HCT116 (cell line): ENCODE measurements at regions not wholly inside any gene's neighbourhood (a gene's known extent, or its start where the extent isn't known, plus 50 kb on each side); places are given as distances from the start of the nearest gene placed in this dataset.

Experiments used
- ATAC-seq: fragments of 200-7000 bp; cut with Tn5 transposase; 2 replicates; pipeline ENCODE4 v1.9.1; 2020; ENCODE audit warnings: mild to moderate bottlenecking, moderate library complexity
- BruUV-seq: library from RNA; stranded (reverse); fragments of 400-500 nt; replicated peaks from 2 replicates; lab custom pipeline; 2021; lab: Mats Ljungman, UMichigan
- CTCF ChIA-PET: fragments of 300-600 bp; sonication (Branson Sonifier 250); formaldehyde crosslinking; loops from one replicate; lab custom pipeline; 2021; ENCODE audit warnings: antibody characterized with exemption; lab: Charles Lee
- POLR2A ChIA-PET: fragments of 300-600, 350-600 bp; sonication (Branson Sonifier 250); formaldehyde crosslinking; loops from one replicate; lab custom pipeline; 2021; ENCODE audit warnings: antibody characterized with exemption; lab: Charles Lee
- RAD21 ChIA-PET, 2 experiments: fragments of 300-600 bp; sonication (Branson Sonifier 250); formaldehyde crosslinking; loops; one replicate each; lab custom pipeline; 2023; ENCODE audit warnings: low total read pairs in 2 of 2; ENCODE audit not compliant: uncharacterized antibody in 2 of 2, unreplicated experiment in 2 of 2, low non-redundant PET in 1 of 2; lab: Charles Lee
- DNase-seq: peaks from one replicate; pipeline ENCODE4 v3.0.0-alpha.2; 2010; ENCODE audit warnings: low read depth, low spot score
- H2AFZ ChIP-seq: fragments of 200-600 bp; shearing (Covaris generic), sonication (generic); 2 replicates; pipeline ENCODE4 v1.6.1; 2017; ENCODE audit warnings: low read depth, mixed run types, mixed read lengths, antibody characterized with exemption, low read length; ENCODE audit not compliant: poor library complexity, severe bottlenecking
- H3K27ac ChIP-seq: 2 replicates; pipeline ENCODE4 v1.5.1; 2012; ENCODE audit warnings: low read depth, low read length
- H3K27me3 ChIP-seq: fragments of 200-600 bp; sonication (generic); 2 replicates; pipeline ENCODE4 v1.6.1; 2016; ENCODE audit warnings: mixed run types, low read length, mixed read lengths; ENCODE audit not compliant: insufficient read depth
- H3K36me3 ChIP-seq, 2 experiments: fragments of 200-500 bp in 1 of 2; fragments of 200-600 bp in 1 of 2; sonication (Bioruptor generic) in 1 of 2; sonication (generic) in 1 of 2; 2 replicates each; pipeline versions ENCODE4 v1.5.1 to v1.6.1; 2014 to 2016; ENCODE audit warnings: low read length in 2 of 2, inconsistent platforms in 1 of 2, mixed read lengths in 1 of 2, mixed run types in 1 of 2; ENCODE audit not compliant: insufficient read depth in 2 of 2, control insufficient read depth in 1 of 2
- H3K4me1 ChIP-seq, 2 experiments: fragments of 200-600 bp in 1 of 2; sonication (generic) in 1 of 2; 2 replicates each; pipeline versions ENCODE4 v1.5.1 to v1.6.1; 2012 to 2017; ENCODE audit warnings: low read length in 2 of 2, inconsistent platforms in 1 of 2, mild to moderate bottlenecking in 1 of 2, mixed read lengths in 1 of 2, mixed run types in 1 of 2, moderate library complexity in 1 of 2; ENCODE audit not compliant: insufficient read depth in 2 of 2, control insufficient read depth in 1 of 2
- H3K4me2 ChIP-seq: fragments of 200-600 bp; sonication (generic); 2 replicates; pipeline ENCODE4 v1.6.1; 2017; ENCODE audit warnings: mixed run types, low read length, mixed read lengths
- H3K4me3 ChIP-seq, 2 experiments: fragments of 200-600 bp in 1 of 2; sonication (generic) in 1 of 2; replicated peaks in 1 of 2; 2 replicates each; pipeline ENCODE4 v1.5.1; 2011 to 2016; ENCODE audit warnings: low read length in 2 of 2, control low read depth in 1 of 2, low read depth in 1 of 2, mild to moderate bottlenecking in 1 of 2, mixed read lengths in 1 of 2, mixed run types in 1 of 2
- H3K79me2 ChIP-seq: fragments of 200-600 bp; sonication (generic); 2 replicates; pipeline ENCODE4 v1.6.1; 2017; ENCODE audit warnings: mild to moderate bottlenecking, mixed run types, low read length, moderate library complexity, mixed read lengths; ENCODE audit not compliant: insufficient read depth
- H3K9ac ChIP-seq: fragments of 200-600 bp; sonication (generic); 2 replicates; pipeline ENCODE4 v1.6.1; 2016; ENCODE audit warnings: low read length, mixed read lengths
- H3K9me2 ChIP-seq: fragments of 200-600 bp; sonication (generic), shearing (Covaris generic); 2 replicates; pipeline ENCODE4 v1.6.1; 2017; ENCODE audit warnings: mixed run types, mild to moderate bottlenecking, moderate library complexity; ENCODE audit not compliant: insufficient read depth
- H3K9me3 ChIP-seq, 2 experiments: fragments of 200-500 bp in 1 of 2; fragments of 200-600 bp in 1 of 2; sonication (Bioruptor generic) in 1 of 2; sonication (generic) in 1 of 2; 2 replicates each; pipeline ENCODE4 v1.6.1; 2014 to 2017; ENCODE audit warnings: low read length in 2 of 2, mixed read lengths in 2 of 2, inconsistent platforms in 1 of 2, low read depth in 1 of 2, mild to moderate bottlenecking in 1 of 2, mixed run types in 1 of 2, moderate library complexity in 1 of 2; ENCODE audit not compliant: control insufficient read depth in 1 of 2, insufficient read depth in 1 of 2
- H4K20me1 ChIP-seq: fragments of 200-600 bp; sonication (generic), shearing (Covaris generic); 2 replicates; pipeline ENCODE4 v1.6.1; 2017; ENCODE audit warnings: mixed run types, mild to moderate bottlenecking, moderate library complexity; ENCODE audit not compliant: insufficient read depth
- ATF3 ChIP-seq: IDR thresholded peaks from 2 replicates; pipeline ENCODE4 v1.6.1; 2012
- CEBPB ChIP-seq: IDR thresholded peaks from 2 replicates; pipeline ENCODE4 v1.6.1; 2012; ENCODE audit warnings: low read depth
- CTCF ChIP-seq, 3 experiments: fragments of 200-600 bp in 1 of 3; sonication (generic) in 1 of 3; IDR thresholded peaks in 2 of 3; conservative IDR thresholded peaks in 1 of 3; 2 replicates each; pipeline ENCODE4 v1.5.1; 2012 to 2017; ENCODE audit warnings: low read depth in 2 of 3, low read length in 2 of 3, antibody characterized with exemption in 1 of 3, borderline replicate concordance in 1 of 3, control low read depth in 1 of 3, mild to moderate bottlenecking in 1 of 3, mixed read lengths in 1 of 3, mixed run types in 1 of 3, moderate library complexity in 1 of 3; ENCODE audit not compliant: insufficient read depth in 1 of 3
- EZH2phosphoT487 ChIP-seq: fragments of 200-600 bp; IDR thresholded peaks from 2 replicates; pipeline ENCODE4 v1.6.1; 2018; ENCODE audit warnings: antibody characterized with exemption, borderline replicate concordance
- JUND ChIP-seq: IDR thresholded peaks from 2 replicates; pipeline ENCODE4 v1.6.1; 2012
- POLR2A ChIP-seq: IDR thresholded peaks from 2 replicates; pipeline ENCODE4 v1.7.0; 2011; ENCODE audit warnings: borderline replicate concordance; ENCODE audit not compliant: insufficient read depth, insufficient read length; ENCODE audit errors: extremely low read depth
- POLR2AphosphoS5 ChIP-seq: IDR thresholded peaks from 2 replicates; pipeline ENCODE4 v1.6.1; 2011; ENCODE audit warnings: mild to moderate bottlenecking, low read depth, low read length, moderate library complexity
- RAD21 ChIP-seq: IDR thresholded peaks from 2 replicates; pipeline ENCODE4 v1.6.1; 2012; ENCODE audit warnings: low read depth, mild to moderate bottlenecking
- REST ChIP-seq: IDR thresholded peaks from 2 replicates; pipeline ENCODE4 v1.6.1; 2012; ENCODE audit warnings: low read depth
- TCF7L2 ChIP-seq: IDR thresholded peaks from 2 replicates; pipeline ENCODE4 v1.7.0; 2011; ENCODE audit warnings: borderline replicate concordance, inconsistent platforms; ENCODE audit not compliant: insufficient read depth, insufficient read length; ENCODE audit errors: extremely low read depth
- YY1 ChIP-seq: IDR thresholded peaks from 2 replicates; pipeline ENCODE4 v1.6.1; 2011; ENCODE audit warnings: low read length, low read depth, moderate library complexity, mild to moderate bottlenecking; ENCODE audit not compliant: insufficient replicate concordance; ENCODE audit errors: extremely low read depth
- ZBTB33 ChIP-seq: IDR thresholded peaks from 2 replicates; pipeline ENCODE4 v1.6.1; 2011; ENCODE audit warnings: mild to moderate bottlenecking, low read length, moderate library complexity; ENCODE audit not compliant: insufficient replicate concordance; ENCODE audit errors: extremely low read depth
- ZFX ChIP-seq: fragments of 450-650 bp; IDR thresholded peaks from 2 replicates; pipeline ENCODE4 v1.6.1; 2017
- intact Hi-C: fragments of 100-400 bp; cut with micrococcal nuclease; formaldehyde crosslinking; loops from 2 replicates; pipeline ENCODE4 v1.10.0; 2022

- no peaks in the 10 kb centered on the region for H3K9me2 ChIP-seq
- POLR2A ChIA-PET: no interaction called here
- ATAC-seq (no peak), DNase-seq (no peak)
- intact Hi-C loops: no loop called here
- no peak overlapping the region for H3K4me2 ChIP-seq
- H3K9me3 ChIP-seq: peaks cover 0 to 43% of the 10 kb centered on the region in 2 experiments; a peak in 3 of 4 replicates
- H3K79me2 ChIP-seq: no peaks in the 10 kb centered on the region
- H4K20me1 ChIP-seq: no peaks in the 10 kb centered on the region
- BruUV-seq: no TSS peak
- H3K4me1 ChIP-seq: no peaks in the 10 kb centered on the region
- no peaks in the 10 kb centered on the region for H3K36me3 ChIP-seq
- CTCF ChIA-PET: no interaction called here
- RAD21 ChIA-PET: no interaction called here
- no peak overlapping the region for H3K4me3 ChIP-seq
- H3K27ac ChIP-seq: no peak overlapping the region
- no peak overlapping the region for H2AFZ ChIP-seq
- no peak for TF ChIP-seq EZH2phosphoT487
- TF ChIP-seq ATF3: no peak
- no peak for TF ChIP-seq REST
- TF ChIP-seq CTCF (IDR thresholded peaks at IDR 0.05 in 2 of 3, conservative IDR thresholded peaks at IDR 0.05 in 1 of 3; ENCODE audit: borderline replicate concordance in 1 of 3, insufficient read depth in 1 of 3, low read depth in 2 of 3, low read length in 2 of 3): no peak
- TF ChIP-seq POLR2AphosphoS5: no peak
- TF ChIP-seq RAD21: no peak
- no peak for TF ChIP-seq TCF7L2
- no peak for TF ChIP-seq ZFX
- TF ChIP-seq ZBTB33: no peak
- no peak for TF ChIP-seq YY1
- TF ChIP-seq POLR2A: no peak
- TF ChIP-seq JUND: no peak
- TF ChIP-seq CEBPB: no peak
- TF ChIP-seq, all 23 proteins: peak for 0
- Histone ChIP-seq H3K9ac (no peak overlapping the region), H3K27me3 (no peaks in the 10 kb centered on the region)
Measured at GRCh38 chr21:27691006-27691405, 724.1 kb upstream of the ADAMTS5 start.
